ENCODE measurements at regions not wholly inside any gene's neighbourhood (a gene's known extent, or its start where the extent isn't known, plus 50 kb on each side); places are given as distances from the start of the nearest gene placed in this dataset.

DNA sequence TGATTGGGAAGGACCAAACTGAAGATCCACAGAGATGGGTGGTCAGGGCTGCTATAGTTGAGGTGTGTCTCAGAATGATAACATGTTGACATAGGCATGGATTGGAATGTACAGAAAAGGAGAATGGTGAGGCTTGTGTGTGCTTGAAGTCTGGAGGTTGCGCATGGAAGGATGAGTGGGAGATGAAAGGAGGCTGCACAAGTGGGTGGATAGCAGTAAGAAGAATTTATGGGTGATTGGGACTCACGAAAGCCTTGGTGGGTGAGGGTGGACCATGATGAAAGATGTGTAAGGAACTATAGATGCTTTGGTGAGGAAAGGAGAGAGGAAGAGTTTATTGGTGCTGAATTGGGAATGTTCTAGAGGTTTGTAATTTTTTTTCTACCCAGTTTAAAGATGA lies 1287.7 kb downstream of the UQCRFS1 start:
- Histone ChIP-seq H3K27ac (ENCODE audit: low read depth) (no peak overlapping the region), H3K4me1 (ENCODE audit: insufficient read depth) (no peaks in the 10 kb centered on the region), H3K36me3 (ENCODE audit: insufficient read depth) (no peaks in the 10 kb centered on the region), H3K4me3 (ENCODE audit: low read depth, low read length) (no peak overlapping the region)
- WGBS: 74% methylated on average over 2 of the region's 2 CpGs
- DNase-seq (ENCODE audit: extremely low spot score): no peak

DNA sequence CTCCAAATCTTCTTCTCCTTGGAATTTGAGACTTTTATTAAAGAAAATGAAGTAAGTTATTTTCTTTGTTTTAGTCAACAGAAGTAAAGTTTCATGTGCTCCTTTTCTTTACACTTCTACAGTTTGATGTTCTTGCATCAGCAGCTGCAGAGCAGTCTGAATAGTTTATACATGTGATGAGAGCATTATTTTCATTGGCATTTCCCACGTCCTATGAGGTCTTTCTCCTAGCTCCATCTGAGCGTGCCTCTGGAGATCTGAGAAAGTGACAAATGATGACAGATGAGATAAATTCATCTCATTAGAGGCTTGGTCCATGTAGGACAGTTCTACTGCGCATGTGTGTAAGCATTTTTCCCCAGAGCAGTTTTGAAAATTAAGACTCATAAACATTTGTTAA lies 1290.0 kb downstream of the UQCRFS1 start:
- DNase-seq (ENCODE audit: extremely low spot score): no peak
- Histone ChIP-seq H3K4me1 (ENCODE audit: insufficient read depth) (no peaks in the 10 kb centered on the region), H3K27ac (ENCODE audit: low read depth) (no peak overlapping the region), H3K4me3 (ENCODE audit: low read depth, low read length) (no peak overlapping the region), H3K36me3 (ENCODE audit: insufficient read depth) (no peaks in the 10 kb centered on the region)
- WGBS: 55% methylated on average over 3 of the region's 3 CpGs

DNA sequence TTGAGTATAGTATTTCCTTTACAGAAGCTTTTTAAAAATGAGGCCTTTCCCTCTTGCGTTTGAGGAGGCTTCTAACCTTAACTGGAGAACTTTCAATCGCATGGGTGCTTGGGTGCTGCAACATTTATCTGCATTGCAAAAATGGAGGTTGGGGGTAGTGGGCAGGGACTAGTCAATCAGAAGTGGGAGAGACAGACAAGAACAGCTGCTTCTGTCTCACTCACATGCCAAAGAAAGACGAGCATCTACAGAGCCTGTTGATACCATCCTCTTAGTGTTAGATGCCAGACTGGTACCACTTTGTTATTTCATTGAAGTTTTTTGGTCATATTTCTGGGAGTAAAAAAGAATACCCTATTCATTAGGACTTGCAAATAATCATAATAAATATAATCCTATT lies 1292.2 kb downstream of the UQCRFS1 start:
- no peak overlapping the region for H3K27ac ChIP-seq (ENCODE audit: low read depth)
- H3K4me1 ChIP-seq (ENCODE audit: insufficient read depth): no peaks in the 10 kb centered on the region
- no peak for DNase-seq (ENCODE audit: extremely low spot score)
- no peaks in the 10 kb centered on the region for H3K36me3 ChIP-seq (ENCODE audit: insufficient read depth)
- 72% methylated on average over 3 of the region's 3 CpGs for WGBS
- no peak overlapping the region for H3K4me3 ChIP-seq (ENCODE audit: low read depth, low read length)

DNA sequence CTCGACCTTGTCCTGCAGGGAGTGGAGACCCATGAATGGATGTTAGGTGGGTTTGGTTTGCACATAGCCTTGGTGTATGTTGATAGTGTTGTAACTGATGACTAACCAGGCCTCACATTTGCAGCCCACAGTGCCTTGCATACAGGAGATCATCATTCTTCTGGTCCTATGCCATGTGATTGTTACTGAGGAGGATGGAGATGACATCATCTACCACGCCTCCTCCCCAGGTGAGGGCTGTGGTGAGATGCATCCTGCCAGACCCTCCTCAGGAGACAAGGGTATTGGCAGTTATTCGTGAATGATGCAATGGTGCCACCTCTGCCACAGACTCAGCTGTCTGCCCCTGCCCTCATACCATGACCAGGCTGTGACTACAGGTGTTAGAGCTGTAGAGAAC lies 1294.1 kb downstream of the UQCRFS1 start:
- H3K27ac ChIP-seq (ENCODE audit: low read depth): no peak overlapping the region
- H3K4me1 ChIP-seq (ENCODE audit: insufficient read depth): no peaks in the 10 kb centered on the region
- no peak overlapping the region for H3K4me3 ChIP-seq (ENCODE audit: low read depth, low read length)
- no peaks in the 10 kb centered on the region for H3K36me3 ChIP-seq (ENCODE audit: insufficient read depth)
- DNase-seq (ENCODE audit: extremely low spot score): no peak
- WGBS: 57% methylated on average over 3 of the region's 3 CpGs

DNA sequence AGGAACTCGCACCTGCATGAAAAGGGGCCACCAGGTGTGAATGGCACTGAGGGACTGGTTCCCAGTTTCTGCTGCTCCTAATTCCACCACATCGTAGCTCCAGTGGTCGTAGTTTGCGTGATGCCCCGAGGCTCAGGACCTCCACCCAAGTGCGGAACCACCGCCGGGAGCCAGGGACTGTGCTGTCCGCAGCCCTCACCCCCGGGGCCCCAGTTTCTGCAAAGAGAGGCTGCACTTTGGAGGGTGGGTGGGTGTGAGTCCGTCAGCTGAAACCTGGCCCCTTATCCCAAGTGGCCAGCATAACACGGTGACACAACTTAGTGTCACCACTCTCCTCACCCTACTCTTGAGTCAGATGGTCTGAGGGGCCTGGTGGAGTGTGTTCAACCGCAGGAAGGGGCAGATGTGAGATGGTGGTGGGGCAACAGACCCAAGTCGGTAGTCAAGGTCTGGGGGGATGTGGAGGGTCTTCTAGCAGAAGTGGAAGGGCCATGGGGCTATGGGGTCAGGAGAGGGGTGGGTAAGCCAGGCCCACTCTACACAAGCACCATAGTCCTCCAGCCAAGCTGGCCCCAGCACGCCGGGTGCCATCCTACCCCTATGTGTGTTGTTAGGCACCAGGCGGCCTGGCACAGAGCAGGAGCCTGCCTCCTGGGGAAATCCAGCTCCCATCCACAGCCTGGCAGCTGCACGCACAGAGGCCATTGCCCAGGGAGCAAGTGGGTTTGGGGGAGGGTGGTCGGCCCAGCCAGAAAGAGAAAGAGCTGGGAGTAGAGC lies 1301.6 kb downstream of the UQCRFS1 start:
- no peak for DNase-seq (ENCODE audit: extremely low spot score)
- 84% methylated on average over 19 of the region's 19 CpGs for WGBS
- Histone ChIP-seq H3K27ac (ENCODE audit: low read depth) (no peak overlapping the region), H3K4me3 (ENCODE audit: low read depth, low read length) (no peak overlapping the region), H3K4me1 (ENCODE audit: insufficient read depth) (no peaks in the 10 kb centered on the region), H3K36me3 (ENCODE audit: insufficient read depth) (no peaks in the 10 kb centered on the region)

DNA sequence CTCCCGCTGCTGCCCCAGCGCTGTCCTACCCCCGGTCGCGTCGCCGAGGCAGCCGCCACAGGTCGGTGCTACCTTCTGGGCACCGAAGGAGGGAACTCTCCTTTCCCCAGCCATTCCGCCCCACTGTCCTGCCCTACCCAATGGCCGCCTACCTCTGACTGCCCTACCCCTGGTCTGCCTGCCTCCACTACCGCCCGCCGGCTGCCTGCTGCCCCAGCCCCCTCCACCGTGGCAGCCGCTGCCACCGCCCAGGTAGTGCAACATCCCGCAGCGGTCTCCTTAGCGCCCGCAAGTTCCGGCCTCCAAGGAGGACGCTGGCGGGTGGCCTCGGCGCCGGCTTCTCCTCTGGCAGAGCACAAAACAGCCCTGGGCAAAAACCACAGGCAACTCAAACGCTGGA lies 1303.1 kb downstream of the UQCRFS1 start:
- DNase-seq (ENCODE audit: extremely low spot score): no peak
- WGBS: 94% methylated on average over 29 of the region's 29 CpGs
- no peak overlapping the region for H3K4me3 ChIP-seq (ENCODE audit: low read depth, low read length)
- H3K36me3 ChIP-seq (ENCODE audit: insufficient read depth): no peaks in the 10 kb centered on the region
- no peak overlapping the region for H3K27ac ChIP-seq (ENCODE audit: low read depth)
- no peaks in the 10 kb centered on the region for H3K4me1 ChIP-seq (ENCODE audit: insufficient read depth)

DNA sequence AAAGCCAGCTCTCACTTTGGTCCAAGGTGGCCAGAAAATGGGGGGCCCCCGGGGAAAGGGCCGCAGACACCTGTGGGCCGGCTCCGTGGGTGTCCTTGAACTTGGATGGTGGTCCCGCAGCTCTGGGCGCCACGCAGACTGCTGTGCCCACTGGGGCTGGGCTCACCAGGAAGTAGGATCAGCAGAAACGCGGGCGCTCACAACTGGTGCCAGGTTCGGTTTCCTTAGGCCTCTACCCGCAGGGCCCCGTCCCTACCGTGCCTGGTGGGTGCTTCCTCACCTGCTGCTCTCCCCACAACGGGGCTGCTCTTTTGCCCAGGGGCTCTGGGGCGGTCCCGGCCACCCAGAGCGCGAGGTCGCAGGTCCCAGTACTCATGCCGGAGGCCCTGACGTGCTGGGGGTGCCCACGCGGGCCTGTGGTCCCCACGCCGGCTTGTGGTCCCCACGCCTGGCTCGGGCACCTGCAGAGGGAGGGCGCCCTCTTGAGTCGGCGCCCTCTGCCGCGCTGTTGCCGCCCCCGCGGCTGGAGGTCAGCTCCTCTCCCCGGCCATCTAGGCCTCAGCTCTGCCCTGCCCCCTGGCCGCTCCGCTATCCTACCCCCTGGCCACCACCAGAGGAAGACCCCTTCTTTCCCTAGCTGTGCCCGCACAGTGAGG lies 1303.6 kb downstream of the UQCRFS1 start:
- 82% methylated on average over 40 of the region's 40 CpGs for WGBS
- no peak overlapping the region for H3K27ac ChIP-seq (ENCODE audit: low read depth)
- DNase-seq (ENCODE audit: extremely low spot score): no peak
- no peaks in the 10 kb centered on the region for H3K4me1 ChIP-seq (ENCODE audit: insufficient read depth)
- no peaks in the 10 kb centered on the region for H3K36me3 ChIP-seq (ENCODE audit: insufficient read depth)
- H3K4me3 ChIP-seq (ENCODE audit: low read depth, low read length): no peak overlapping the region

DNA sequence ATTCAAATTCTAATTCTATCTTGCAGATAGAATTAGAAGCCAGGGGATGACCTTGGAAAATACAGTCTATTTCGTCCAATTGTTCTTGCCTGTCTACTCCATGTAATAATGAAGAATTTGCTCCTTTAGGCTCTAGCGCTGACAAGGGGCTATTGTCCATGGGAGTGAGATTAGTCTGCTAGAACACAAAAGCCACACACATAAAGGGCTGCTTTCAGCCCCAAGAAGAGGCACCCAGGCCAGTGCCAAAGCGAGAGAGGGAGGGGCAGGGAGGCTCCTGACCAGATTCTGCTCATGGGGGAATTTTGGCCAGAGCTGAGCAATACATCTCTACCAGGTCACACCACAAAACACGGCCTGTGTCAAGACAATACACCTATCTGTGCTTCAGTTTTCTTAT lies 1306.9 kb downstream of the UQCRFS1 start:
- 69% methylated on average over 4 of the region's 4 CpGs for WGBS
- Histone ChIP-seq H3K27ac (ENCODE audit: low read depth) (no peak overlapping the region), H3K36me3 (ENCODE audit: insufficient read depth) (no peaks in the 10 kb centered on the region), H3K4me1 (ENCODE audit: insufficient read depth) (no peaks in the 10 kb centered on the region), H3K4me3 (ENCODE audit: low read depth, low read length) (no peak overlapping the region)
- no peak for DNase-seq (ENCODE audit: extremely low spot score)

DNA sequence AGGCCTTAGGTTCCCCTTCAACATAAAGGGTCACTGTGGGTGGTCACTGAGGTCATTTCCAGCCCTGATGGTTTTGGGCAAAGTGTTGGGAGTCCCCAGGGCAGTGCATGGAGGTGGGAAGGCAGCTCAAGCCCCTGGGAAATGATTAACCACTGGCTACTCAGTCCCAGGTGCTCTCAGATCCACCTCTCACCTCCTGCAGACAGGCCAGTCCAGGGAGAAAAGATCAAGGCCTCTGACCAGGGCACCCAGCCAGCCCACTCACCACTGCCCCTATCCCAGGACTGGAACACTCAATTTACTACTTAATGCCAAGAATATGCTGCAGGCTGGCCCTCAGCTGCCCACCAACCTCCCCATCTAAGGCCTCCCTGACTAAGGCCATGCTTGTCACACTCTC lies 1307.9 kb downstream of the UQCRFS1 start:
- H3K36me3 ChIP-seq (ENCODE audit: insufficient read depth): no peaks in the 10 kb centered on the region
- no peaks in the 10 kb centered on the region for H3K4me1 ChIP-seq (ENCODE audit: insufficient read depth)

DNA sequence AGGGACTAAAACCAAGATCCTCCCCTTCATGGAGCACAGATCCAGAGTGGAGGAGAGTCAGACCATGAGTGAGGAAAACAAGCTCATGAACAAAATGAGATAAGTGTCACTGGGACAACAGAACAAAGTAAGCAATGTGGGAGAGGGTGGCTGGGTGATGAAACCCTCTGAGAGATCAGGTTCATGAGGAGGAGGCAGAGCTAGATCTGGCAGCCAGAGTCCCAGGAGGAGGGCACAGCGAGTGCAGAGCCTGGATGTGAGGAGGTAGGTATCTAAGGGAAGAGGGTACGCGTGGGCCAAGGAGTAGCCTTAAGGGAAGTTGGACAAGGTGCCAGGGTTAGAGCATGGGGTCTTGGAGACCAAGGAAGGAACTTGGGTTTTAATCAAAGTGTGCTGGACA lies 1311.9 kb downstream of the UQCRFS1 start:
- no peak for DNase-seq (ENCODE audit: extremely low spot score)
- Histone ChIP-seq H3K36me3 (ENCODE audit: insufficient read depth) (no peaks in the 10 kb centered on the region), H3K27ac (ENCODE audit: low read depth) (no peak overlapping the region), H3K4me3 (ENCODE audit: low read depth, low read length) (no peak overlapping the region), H3K4me1 (ENCODE audit: insufficient read depth) (no peaks in the 10 kb centered on the region)
- 86% methylated on average over 3 of the region's 3 CpGs for WGBS

More for the DNA sequence above, 1307.9 kb downstream of the UQCRFS1 start:
- no peak for DNase-seq (ENCODE audit: extremely low spot score)
- H3K4me3 ChIP-seq (ENCODE audit: low read depth, low read length): no peak overlapping the region
- no peak overlapping the region for H3K27ac ChIP-seq (ENCODE audit: low read depth)

DNA sequence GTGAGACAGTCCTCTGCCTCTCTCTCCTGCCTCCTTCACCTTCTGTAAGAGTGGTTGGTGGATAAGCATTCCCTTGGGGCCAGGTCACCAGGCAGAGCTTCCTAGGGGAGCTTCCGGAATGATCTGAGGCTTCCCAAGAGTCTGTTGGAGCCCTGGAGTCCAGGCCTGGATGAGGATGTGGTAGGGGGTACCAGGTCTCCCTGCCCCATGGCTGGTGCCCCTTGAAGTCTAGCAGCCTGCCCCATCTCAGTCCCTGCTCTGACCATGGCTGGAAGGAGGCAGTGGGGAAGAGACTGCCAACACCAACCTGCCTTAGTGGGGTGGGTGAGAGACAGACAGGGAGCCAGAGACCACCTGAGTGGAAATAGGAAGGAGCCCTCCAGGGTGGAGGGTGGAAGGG lies 1316.9 kb downstream of the UQCRFS1 start:
- H3K27ac ChIP-seq (ENCODE audit: low read depth): no peak overlapping the region
- no peak overlapping the region for H3K4me3 ChIP-seq (ENCODE audit: low read depth, low read length)
- H3K36me3 ChIP-seq (ENCODE audit: insufficient read depth): no peaks in the 10 kb centered on the region
- WGBS: 87% methylated on average over 1 of the region's 1 CpG
- no peak for DNase-seq (ENCODE audit: extremely low spot score)
- H3K4me1 ChIP-seq (ENCODE audit: insufficient read depth): no peaks in the 10 kb centered on the region

DNA sequence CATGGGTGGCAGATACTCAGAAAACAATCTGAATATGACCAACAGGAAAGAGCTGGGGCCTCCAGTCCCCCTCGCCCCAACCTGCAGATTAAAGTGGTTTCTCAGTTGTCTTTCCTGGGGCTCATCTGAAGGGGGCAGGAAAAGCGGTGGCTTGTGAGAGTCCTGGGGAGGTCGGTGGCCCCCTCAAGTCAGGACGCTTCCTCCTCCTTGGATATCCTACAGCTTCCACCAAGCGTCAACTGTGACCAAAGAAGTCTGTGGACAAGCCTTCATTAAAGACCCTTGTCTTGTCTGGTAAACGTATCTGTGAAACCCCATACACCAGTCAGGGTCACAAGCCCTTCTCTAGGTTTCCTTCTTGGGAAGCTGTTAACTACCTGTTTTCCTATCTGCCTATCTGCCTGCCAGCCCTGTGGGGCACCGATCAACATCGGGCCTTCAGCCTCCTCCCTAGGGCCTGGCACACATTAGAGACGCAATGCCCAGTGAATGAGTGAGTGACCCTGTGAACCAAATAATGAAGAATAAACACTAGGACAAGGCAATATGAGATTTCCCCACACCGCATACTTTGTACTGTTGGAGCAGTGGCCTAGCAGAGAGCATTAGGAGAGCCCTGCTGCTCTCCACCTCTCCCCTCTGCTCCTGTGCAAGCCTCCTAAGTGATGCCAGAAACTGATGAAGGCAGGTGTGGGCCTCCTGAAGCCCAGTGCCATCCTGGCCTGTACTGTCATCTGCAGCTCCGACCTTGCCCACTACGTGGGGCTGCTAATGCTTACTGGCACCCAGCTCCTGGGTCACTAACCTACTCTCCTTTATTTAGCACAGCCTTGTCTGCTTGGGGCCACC lies 1317.8 kb downstream of the UQCRFS1 start:
- H3K4me3 ChIP-seq (ENCODE audit: low read depth, low read length): no peak overlapping the region
- no peaks in the 10 kb centered on the region for H3K4me1 ChIP-seq (ENCODE audit: insufficient read depth)
- no peaks in the 10 kb centered on the region for H3K36me3 ChIP-seq (ENCODE audit: insufficient read depth)
- WGBS: 73% methylated on average over 12 of the region's 12 CpGs
- DNase-seq (ENCODE audit: extremely low spot score): no peak
- no peak overlapping the region for H3K27ac ChIP-seq (ENCODE audit: low read depth)

DNA sequence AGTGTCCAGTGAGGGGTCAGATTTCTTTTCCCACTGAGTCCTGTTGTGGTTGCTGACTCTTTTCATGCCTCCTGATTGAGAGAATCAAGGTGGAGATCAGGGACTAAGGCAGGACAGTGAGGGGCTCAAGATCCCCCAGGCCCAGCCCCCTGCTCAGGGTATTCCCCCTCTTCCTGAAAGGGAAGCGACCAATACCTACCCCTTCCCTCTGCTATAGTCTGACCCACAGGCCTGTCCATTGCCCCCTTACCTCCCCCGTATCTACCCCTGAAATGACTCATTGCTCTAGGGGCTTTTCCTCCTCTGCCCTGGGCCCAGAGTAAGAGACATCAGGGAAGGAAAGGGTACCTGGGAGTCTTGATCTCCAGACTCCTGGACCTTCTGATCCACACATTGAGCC lies 1320.5 kb downstream of the UQCRFS1 start:
- Histone ChIP-seq H3K36me3 (ENCODE audit: insufficient read depth) (no peaks in the 10 kb centered on the region), H3K27ac (ENCODE audit: low read depth) (no peak overlapping the region), H3K4me1 (ENCODE audit: insufficient read depth) (no peaks in the 10 kb centered on the region), H3K4me3 (ENCODE audit: low read depth, low read length) (no peak overlapping the region)
- 63% methylated on average over 2 of the region's 2 CpGs for WGBS
- no peak for DNase-seq (ENCODE audit: extremely low spot score)

DNA sequence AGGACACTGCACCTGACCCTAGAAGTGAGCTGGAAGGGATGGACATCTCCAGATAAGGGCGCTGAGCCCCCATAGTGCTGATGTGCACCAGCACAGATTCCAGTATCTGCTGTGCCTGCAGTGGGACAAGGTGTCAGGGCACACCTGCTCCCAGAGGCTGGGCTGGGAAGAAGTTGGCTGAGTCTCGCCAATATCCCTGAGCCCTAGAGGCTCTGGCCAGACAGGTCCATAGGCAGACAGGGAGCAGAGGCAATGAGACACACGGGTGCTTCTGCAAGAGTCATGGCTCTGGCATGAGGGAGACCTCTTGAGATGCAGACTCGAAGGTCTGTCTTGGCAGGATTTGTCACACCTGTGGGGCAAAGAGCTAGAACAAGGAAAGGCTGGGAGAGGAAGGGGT lies 1321.5 kb downstream of the UQCRFS1 start:
- Histone ChIP-seq H3K4me3 (ENCODE audit: low read depth, low read length) (no peak overlapping the region), H3K4me1 (ENCODE audit: insufficient read depth) (no peaks in the 10 kb centered on the region), H3K36me3 (ENCODE audit: insufficient read depth) (no peaks in the 10 kb centered on the region), H3K27ac (ENCODE audit: low read depth) (no peak overlapping the region)
- no peak for DNase-seq (ENCODE audit: extremely low spot score)
- 58% methylated on average over 4 of the region's 4 CpGs for WGBS
